GM18858 (cell line): ENCODE measurements at regions not wholly inside any gene's neighbourhood (a gene's known extent, or its start where the extent isn't known, plus 50 kb on each side); places are given as distances from the start of the nearest gene placed in this dataset.

Experiments used
- ATAC-seq: cut with Tn5 transposase; IDR thresholded peaks from one replicate; pipeline ENCODE4 v1.9.1; 2021; ENCODE audit not compliant: unreplicated experiment

DNA sequence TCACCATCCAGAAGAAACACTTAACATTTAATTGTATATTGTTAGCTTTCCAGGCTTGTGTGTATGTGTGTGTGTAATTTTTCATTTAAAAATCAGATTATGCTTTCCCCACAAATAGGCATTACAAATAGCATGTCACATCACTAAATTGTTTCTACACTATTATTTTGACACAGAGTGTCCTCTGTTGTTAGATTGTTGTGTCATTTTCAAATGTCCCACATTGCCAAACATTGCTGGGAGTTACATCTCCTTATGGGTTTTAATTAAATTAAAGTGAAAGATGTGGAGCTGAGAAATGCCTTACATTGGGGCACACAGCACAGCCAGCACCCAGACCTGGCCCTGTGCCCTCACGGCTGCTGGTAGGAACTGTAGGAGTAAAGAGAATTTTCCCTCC, 295.6 kb downstream of the ZEB1 start:
- ATAC-seq, result no peak

- ATAC-seq, result no peak
Measured at GRCh38 chr10:31612082-31612481, 293.1 kb downstream of the ZEB1 start.

DNA sequence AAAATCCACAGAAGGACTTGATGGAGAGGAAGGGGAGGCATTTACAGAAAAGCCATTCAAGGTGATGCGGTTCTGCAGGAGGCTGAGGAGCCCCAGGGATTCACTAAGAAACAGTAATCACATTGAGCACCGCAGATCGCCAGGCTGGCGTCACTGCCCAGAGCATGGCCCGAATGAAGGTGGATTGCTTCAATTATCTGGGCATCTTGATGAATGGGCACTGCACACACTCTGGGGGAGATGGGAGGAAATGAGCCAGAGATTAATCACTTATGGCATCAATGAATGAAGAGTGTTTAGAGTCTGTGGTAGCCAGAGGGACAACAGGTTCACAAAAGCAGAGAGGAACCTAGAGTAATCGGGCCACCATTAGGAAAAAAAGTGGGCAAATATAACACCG, 292.1 kb downstream of the ZEB1 start:
- no peak for ATAC-seq

- no peak for ATAC-seq
Measured at GRCh38 chr10:31607481-31607880, 288.5 kb downstream of the ZEB1 start.

DNA sequence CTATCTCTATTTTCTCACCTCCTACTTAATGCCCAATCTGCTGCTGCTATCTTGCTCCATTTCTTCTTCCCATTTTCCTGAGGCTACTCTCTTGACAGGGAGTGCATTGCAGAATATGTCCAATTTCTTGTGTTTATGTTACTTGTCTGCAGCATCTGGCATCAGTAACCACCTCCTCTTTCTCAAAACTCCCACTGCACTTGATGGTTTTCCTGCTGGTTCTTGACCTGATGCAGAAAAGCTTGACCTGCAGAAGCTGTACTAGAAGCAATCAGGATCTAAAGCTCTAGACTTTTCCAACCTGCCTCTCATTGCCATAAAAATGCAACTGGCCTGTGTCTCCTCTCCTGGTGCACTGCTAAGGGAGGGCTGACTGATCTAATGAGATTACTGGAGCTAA, 287.8 kb downstream of the ZEB1 start:
- no peak for ATAC-seq

DNA sequence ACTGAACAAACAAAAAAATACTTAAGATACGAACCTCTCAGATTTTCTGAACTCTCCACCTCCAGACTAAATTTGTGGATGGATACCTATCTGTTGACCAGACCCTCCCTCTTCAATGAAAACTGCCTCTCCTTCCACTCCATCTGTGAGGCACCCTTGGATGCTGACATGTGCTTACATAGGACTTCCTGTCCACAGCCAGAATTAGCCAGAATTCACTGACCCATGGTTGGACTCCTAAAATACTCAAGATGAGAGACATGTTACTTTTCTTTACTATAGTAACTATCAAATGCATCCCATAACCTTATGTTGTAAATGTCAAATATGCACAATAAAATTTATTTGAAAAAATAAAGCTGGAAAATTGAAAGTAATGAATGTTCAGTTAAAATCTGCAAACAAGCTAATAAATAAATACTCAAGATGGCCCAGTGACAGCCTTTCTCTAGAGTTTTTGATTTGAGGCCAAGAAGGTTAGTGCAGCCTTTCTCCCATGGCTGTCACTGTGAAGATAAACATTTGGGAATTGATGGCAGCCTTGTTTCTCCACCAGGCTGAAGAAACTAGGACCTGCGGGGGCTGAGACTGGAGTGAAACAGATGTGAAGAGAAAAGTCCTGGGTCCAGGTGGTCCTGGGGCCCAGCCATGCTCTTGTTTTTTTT, 287.0 kb downstream of the ZEB1 start:
- no peak for ATAC-seq

- no peak for ATAC-seq
Measured at GRCh38 chr10:31605426-31605825, 286.4 kb downstream of the ZEB1 start.

DNA sequence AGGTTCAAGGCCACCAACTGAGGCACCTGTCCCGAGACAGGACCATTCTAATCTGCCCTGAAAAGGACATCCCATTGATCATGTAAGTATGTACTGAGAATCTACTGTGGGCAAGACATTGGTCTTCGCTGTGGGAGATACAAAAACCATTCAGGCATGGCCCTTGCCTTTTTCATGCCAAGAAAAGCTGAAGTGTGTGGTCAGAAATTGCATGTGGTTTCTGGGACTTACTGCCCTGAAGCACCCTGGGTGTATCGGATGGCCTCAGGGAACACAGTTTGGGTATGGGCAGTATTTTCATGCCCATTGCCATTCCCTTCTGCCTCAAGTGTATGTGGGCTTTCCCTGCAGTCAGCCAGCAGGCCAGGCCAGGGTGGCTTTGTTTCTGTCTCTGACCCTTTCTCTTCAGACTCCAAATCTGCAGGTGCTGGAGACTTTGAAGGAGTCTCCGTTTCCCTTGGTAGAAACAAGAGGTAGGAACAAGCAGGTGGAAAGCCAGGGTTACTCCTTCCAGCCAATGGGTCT, 285.7 kb downstream of the ZEB1 start:
- no peak for ATAC-seq

DNA sequence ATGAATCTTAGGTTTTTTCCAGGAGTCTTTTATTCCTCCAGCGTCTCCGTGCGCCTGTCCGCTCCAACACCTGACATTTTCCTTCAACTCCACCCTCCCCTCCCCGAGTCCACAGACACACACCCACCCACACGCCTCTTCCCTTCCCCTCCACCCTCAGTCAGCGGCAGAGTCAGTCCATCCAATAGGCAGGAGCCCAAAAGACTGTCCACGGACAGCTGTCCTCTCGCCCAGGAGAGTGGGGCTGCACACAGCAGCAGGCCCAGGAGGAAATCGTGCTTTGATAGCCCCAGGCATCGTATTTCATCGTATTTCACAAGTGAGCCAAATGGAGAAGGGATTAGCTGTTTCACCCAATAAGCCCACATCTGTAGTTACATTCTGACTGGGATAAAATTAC, 285.1 kb downstream of the ZEB1 start:
- ATAC-seq, result no peak

DNA sequence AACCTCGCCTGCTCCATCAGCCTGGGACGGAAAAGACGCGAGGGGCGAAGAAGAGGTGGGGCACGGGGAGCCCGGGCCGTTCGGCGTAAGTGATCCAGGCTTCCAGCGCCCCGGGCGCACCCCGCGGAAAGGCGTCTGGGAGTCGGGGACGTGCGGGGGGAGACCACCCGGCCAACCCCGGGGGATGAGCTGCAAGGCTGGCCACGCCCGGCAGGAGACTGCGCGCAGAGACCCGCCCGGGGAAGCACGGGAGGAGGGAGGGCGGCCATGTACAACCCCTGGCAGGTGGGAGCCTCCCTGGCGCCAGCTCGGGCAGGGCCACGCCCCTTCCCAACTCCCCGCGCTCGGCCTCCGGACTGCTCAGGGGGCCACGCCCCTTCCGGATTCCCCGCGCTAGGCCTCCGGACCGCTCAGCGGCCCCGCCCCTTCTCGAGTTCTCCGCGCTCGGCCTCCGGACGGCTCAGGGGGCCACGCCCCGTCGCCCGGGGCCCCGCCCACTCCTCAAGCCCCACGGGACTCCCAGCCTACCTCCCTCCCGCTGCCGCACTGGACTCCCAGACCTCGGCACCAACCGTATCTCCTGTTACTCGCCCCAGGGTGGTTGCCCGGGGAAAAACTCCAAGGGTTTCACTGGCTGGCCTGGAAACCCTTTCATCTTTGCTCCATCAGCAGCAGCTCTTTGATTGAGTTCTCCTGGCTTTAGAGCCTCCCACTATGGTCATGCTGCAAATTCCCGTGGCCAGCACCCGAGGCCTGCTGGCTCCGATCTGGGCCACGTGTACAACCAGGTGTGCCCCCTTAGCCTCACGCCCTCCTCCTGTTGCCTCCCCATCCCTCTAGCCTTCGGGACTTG, 284.4 kb downstream of the ZEB1 start:
- ATAC-seq, result peak; percentile 96

DNA sequence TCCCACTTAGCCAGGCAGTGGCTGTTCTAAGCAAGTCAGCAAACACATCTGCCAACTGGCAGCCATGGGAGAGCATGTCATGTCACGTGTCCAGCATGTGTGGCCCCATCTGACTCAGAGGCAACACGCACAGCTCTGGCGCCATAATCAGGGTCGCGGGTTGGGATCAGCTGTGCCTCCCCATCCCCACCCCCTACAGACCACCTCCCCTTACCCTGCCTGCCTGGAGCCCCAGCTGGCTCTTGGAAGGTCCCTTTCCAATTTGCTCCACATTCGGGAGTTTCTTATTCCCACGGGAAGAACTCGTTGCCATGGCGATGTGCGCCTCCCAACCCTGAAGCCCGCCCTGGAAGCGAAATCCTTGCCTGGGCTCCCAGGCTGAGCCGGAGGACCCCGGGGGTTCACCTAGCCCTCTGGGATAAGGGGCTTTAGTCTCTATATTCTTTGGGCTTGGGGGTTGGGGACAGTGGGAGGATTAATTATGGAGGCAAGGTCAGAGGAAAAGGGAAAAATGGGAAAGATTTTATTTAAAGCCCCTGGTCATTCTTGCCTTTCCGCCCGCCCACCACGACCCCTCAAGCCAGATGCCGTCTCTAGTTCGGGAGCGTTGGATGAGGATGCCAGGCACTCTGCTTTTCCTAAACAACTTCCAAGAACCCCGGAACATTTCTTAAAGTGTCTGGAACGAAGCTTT, 283.7 kb downstream of the ZEB1 start:
- no peak for ATAC-seq

- no peak for ATAC-seq
Measured at GRCh38 chr10:31601136-31601535, 282.1 kb downstream of the ZEB1 start.

DNA sequence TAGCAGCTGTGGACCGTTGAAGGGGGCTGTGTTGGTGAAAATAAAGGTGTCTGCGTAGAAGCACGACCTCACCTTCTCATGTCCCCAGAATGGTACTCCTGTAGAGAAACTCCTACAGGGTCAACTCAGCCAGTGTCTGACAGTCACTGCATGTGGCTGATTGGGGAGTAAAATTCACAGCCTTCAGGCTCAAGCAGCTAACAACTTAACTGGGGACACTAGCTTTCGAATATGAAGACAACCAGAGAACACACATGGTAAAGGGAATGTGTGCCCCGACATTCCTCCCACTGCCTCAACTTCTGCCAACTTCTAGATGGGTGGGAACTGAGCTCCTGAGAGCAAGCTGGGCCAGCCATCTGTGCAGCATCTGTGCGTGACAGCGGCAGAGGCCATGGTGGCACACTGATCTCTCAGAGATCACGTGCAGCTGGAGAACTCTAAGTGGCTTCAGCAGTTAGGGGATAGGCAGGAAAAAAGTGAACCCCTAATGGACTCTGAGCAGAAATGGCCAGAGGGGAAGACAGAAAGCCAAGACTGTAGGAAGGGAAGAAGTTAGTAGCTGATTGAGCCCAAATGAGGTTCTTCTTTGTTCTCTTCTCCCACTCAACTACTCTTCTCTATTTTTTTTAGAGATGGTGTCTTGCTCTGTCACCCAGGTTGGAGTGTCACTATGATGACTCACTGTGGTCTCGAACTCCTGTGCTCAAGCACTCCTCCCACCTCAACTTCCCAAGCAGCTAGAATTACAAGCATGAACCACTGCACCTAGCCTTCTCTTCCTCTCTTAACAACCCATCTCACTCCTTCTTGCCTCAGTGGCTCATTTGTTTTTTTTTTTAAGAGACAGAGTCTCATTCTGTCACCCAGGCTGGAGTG, 280.8 kb downstream of the ZEB1 start:
- no peak for ATAC-seq

- ATAC-seq, result no peak
Measured at GRCh38 chr10:31596765-31597164, 277.7 kb downstream of the ZEB1 start.

- ATAC-seq, result no peak
Measured at GRCh38 chr10:31595992-31596391, 277.0 kb downstream of the ZEB1 start.

DNA sequence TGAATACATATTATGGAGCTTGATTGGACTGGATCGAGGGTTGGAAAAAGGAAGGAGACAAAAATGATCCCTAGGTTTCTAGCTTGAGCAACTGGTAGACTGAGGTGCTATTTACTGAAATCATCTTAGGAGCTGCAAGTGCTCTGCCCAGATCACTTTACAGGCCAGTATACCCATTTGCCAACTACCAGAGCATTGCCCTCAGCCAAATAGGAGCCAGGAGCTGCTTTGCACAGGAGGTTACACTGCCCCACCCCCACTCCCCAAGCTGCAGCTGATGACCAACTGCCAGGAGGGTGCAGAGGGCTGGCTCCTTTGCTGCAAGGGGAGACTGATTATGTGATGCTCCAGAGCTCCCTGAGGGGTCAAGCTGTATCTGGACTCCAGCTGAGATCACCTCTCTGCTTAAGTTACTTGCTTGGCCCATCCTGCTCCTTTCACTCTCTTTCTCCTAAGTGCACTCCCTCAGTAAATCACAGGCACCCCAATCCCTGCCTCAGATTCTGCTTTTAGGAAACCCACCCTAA, 275.4 kb downstream of the ZEB1 start:
- no peak for ATAC-seq

DNA sequence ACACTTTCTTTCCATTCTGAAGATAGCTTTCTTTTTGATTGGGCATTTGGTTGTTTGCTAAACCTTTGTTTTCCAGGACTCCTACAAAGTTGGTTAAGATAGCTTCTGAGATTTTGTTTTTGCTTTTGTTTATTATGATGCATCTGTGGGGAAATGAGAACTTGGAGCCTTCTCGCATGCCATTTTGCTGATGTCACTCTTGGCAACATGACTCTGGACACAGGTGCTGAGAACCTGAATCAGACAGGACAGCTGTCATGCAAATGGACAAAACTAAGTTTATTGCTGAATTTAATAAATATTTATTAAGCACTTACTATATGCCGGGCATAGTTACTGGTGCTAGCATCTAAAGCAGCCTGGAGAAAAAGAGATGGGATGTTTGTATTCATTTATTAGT, 274.1 kb downstream of the ZEB1 start:
- ATAC-seq, result no peak

GRCh38 chr10:31591569-31591968, 272.6 kb downstream of the ZEB1 start:
- ATAC-seq, result no peak

- ATAC-seq, result no peak
Measured at GRCh38 chr10:31590023-31590800, 271.2 kb downstream of the ZEB1 start.

GRCh38 chr10:31587691-31588090, 268.7 kb downstream of the ZEB1 start:
- ATAC-seq, result no peak
